DMS 273 treated with DMSO at 0.1 percent for 48 hours (cell line): ENCODE measurements at regions not wholly inside any gene's neighbourhood (a gene's known extent, or its start where the extent isn't known, plus 50 kb on each side); places are given as distances from the start of the nearest gene placed in this dataset.

Experiments
- DNase-seq: peaks from one replicate; lab custom pipeline; 2025; lab: John Stamatoyannopoulos, UW

- no peak for DNase-seq
These were observed 67.0 kb upstream of the C1orf21 start for GRCh38 chr1:184319879-184320278.

- no peak for DNase-seq
These were observed 64.6 kb upstream of the C1orf21 start for GRCh38 chr1:184322253-184322652.

GRCh38 chr1:184324972-184325371 lies 61.9 kb upstream of the C1orf21 start:
- no peak for DNase-seq

GRCh38 chr1:184326278-184326677 lies 60.6 kb upstream of the C1orf21 start:
- no peak for DNase-seq

- DNase-seq = no peak
These were observed 57.4 kb upstream of the C1orf21 start for GRCh38 chr1:184329245-184329953.

GRCh38 chr1:184329962-184330868 lies 56.6 kb upstream of the C1orf21 start:
- no peak for DNase-seq

- DNase-seq = no peak
These were observed 56.0 kb upstream of the C1orf21 start for GRCh38 chr1:184330875-184331274.
